Lower lobe of right lung (tissue), 2 donors: ENCODE measurements at regions not wholly inside any gene's neighbourhood (a gene's known extent, or its start where the extent isn't known, plus 50 kb on each side); places are given as distances from the start of the nearest gene placed in this dataset.

Experiments used
- ATAC-seq, 2 donors: fragments of 200-7000 bp; cut with Tn5 transposase; one replicate each; pipeline ENCODE4 v1.9.1; 2020 to 2022; ENCODE audit warnings: mild to moderate bottlenecking in 2 of 2, moderate library complexity in 2 of 2
- DNase-seq: peaks from one replicate; pipeline ENCODE4 v3.0.0-alpha.2; 2020
- H3K27ac ChIP-seq: fragments of 200-600 bp; one replicate; pipeline ENCODE4 v1.8.0; 2022
- H3K27me3 ChIP-seq: fragments of 200-600 bp; one replicate; pipeline ENCODE4 v1.8.0; 2022; ENCODE audit warnings: low read depth
- H3K36me3 ChIP-seq: fragments of 200-600 bp; one replicate; pipeline ENCODE4 v1.8.0; 2022; ENCODE audit warnings: mild to moderate bottlenecking
- H3K4me1 ChIP-seq: fragments of 200-600 bp; one replicate; pipeline ENCODE4 v1.8.0; 2022
- H3K4me3 ChIP-seq: fragments of 200-600 bp; one replicate; pipeline ENCODE4 v1.8.0; 2022; ENCODE audit warnings: mild to moderate bottlenecking
- H3K9me3 ChIP-seq: fragments of 200-600 bp; one replicate; pipeline ENCODE4 v1.8.0; 2022
- intact Hi-C: fragments of 100-400 bp; cut with DNase I; formaldehyde crosslinking; loops from one replicate; pipeline ENCODE4 v1.11.0; 2022
- TF ChIP-seq, protein P1 (sequence below): fragments of 200-600 bp; IDR thresholded peaks from one replicate; pipeline ENCODE4 v1.8.0; 2022; ENCODE audit warnings: antibody characterized with exemption, mild to moderate bottlenecking
- donor health status: DM: no; HTN: yes; CAD: no; lungs with severe emphysema.

DNA sequence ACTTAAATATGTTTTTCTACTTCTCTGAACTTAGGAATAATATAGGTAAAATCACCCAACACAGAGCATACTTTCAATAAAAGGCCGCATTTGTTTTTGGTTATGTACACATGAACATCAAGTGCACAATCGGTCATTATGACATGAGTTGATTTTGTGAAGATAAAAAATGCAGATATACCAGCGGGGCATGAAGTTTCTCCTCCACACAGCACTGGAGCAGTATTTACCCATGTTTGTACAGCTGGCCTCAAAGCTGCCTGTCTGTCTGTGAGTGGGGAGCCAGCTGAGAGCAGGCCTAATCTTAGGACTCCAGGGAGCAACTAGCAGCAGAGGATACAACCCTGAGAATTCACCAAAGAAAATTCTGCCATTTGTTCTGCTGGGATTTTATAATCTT is 206.5 kb downstream of the TPBG start:
- H3K4me1 ChIP-seq, result no peaks in the 10 kb centered on the region
- DNase-seq, result no peak
- H3K4me3 ChIP-seq, result no peak overlapping the region
- intact Hi-C loops, result no loop called here
- no peaks in the 10 kb centered on the region for H3K27me3 ChIP-seq
- TF ChIP-seq, protein P1, sequence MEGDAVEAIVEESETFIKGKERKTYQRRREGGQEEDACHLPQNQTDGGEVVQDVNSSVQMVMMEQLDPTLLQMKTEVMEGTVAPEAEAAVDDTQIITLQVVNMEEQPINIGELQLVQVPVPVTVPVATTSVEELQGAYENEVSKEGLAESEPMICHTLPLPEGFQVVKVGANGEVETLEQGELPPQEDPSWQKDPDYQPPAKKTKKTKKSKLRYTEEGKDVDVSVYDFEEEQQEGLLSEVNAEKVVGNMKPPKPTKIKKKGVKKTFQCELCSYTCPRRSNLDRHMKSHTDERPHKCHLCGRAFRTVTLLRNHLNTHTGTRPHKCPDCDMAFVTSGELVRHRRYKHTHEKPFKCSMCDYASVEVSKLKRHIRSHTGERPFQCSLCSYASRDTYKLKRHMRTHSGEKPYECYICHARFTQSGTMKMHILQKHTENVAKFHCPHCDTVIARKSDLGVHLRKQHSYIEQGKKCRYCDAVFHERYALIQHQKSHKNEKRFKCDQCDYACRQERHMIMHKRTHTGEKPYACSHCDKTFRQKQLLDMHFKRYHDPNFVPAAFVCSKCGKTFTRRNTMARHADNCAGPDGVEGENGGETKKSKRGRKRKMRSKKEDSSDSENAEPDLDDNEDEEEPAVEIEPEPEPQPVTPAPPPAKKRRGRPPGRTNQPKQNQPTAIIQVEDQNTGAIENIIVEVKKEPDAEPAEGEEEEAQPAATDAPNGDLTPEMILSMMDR, result no peak
- no peak for ATAC-seq
- no peaks in the 10 kb centered on the region for H3K9me3 ChIP-seq
- no peaks in the 10 kb centered on the region for H3K36me3 ChIP-seq
- no peak overlapping the region for H3K27ac ChIP-seq

DNA sequence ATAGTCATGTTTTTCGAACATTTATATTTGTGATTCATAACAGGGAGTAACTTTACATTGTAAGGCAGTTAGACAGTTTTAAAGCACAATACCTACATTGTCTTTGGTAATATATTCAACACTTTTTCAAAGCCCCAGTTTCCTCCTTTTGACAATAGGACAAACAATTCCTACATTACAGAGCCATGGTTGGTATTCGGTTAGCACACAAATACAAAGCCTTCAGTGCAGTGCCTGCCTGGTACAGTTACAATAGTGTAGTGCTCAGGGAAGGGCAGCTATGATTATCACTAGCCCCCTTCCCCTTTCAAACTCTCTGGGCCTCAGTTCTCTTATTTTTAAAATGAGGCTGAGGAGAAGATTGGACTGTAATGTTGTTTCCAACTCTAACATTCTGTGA is 207.8 kb downstream of the TPBG start:
- no peak for DNase-seq
- H3K27ac ChIP-seq, result no peak overlapping the region
- H3K4me1 ChIP-seq, result no peaks in the 10 kb centered on the region
- ATAC-seq, result no peak
- intact Hi-C loops, result no loop called here
- no peak overlapping the region for H3K4me3 ChIP-seq
- H3K36me3 ChIP-seq, result no peaks in the 10 kb centered on the region
- no peaks in the 10 kb centered on the region for H3K27me3 ChIP-seq
- TF ChIP-seq, protein P1, result no peak
- H3K9me3 ChIP-seq, result peaks cover under 1% of the 10 kb centered on the region

DNA sequence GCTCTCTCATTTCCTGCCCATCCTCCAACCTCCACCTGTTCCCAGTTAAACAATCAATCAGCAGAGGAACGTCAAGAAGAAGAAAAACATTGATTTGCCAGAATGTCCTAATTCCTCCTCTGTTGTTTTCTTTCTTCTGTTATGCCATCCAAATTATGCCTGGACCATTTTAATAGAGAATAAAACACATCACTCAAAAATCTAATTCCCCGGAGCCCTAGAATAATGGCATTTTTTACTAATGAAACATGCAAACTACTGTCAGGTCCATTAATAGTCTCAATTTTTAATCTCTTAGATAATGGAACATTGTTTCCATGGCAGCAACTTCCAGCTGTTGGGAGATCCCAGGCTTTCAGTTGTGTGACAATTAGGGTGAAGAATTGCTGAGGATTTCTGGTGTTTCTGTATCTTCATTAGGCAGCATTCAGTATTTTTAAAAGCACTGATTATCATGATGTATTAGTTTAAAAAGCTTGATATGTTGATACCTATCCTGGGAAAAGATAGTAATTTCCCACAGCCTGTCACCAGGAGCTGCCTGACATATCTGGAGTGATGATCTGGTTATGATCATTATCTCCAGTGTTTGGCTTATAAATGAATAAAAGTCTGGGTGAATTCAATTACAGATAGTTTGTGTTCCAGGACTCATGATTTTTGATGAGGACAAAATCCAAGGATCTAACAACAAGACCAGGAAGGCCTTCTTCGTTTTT is 209.8 kb downstream of the TPBG start:
- Histone ChIP-seq H3K36me3 (no peaks in the 10 kb centered on the region), H3K27me3 (no peaks in the 10 kb centered on the region), H3K27ac (no peak overlapping the region), H3K9me3 (peaks cover 10% of the 10 kb centered on the region), H3K4me1 (no peaks in the 10 kb centered on the region), H3K4me3 (no peak overlapping the region)
- DNase-seq (no peak), ATAC-seq (no peak)
- TF ChIP-seq, protein P1, result no peak
- intact Hi-C loops, result no loop called here

DNA sequence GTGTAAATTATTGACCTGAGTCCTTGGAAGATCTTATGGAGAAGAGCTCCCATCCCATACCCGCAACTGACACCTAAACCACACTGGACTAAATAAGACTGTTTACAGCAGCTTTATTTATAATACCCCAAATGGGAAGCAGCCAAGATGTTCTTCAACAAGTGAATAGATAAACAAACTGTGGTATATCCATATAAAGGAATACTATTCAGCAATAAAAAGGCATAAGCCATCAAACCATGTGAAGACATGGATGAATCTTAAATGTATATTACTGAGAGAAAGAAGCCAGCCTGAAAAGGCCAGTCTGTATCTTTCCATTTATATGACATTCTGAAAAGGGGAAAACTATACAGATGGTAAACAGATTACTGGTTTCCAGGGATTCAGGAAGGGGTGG is 212.7 kb downstream of the TPBG start:
- TF ChIP-seq, protein P1, result no peak
- intact Hi-C loops, result no loop called here
- DNase-seq, result no peak

DNA sequence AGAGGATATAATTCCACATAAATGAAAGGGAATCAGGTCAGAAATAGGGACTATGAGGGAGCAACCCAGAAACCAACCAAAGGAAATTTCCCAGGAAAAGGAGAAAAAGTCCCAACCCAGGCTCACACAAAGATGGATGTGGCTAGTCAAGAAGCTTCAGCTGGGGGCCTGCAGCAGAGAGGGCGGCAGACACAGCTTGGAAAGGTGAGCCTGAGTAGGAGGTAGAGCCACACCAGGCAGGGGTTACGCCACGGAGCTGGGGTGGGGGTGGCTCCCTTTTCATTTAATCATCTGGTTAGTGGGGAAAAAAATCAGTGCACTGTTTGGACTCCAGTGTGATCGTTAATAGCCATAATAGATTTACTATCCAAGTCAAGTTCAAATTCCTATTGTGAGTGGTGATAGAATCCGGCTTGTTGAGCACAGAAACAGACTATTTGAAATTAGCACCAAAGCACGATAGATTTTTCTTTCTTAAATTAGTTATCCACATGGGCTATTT is 220.6 kb downstream of the TPBG start:
- ATAC-seq (no peak), DNase-seq (no peak)
- H3K36me3 ChIP-seq, result no peaks in the 10 kb centered on the region
- intact Hi-C loops, result no loop called here
- H3K27me3 ChIP-seq, result no peaks in the 10 kb centered on the region
- H3K4me3 ChIP-seq, result no peak overlapping the region
- H3K9me3 ChIP-seq, result no peaks in the 10 kb centered on the region
- TF ChIP-seq, protein P1, result no peak
- no peak overlapping the region for H3K27ac ChIP-seq
- no peaks in the 10 kb centered on the region for H3K4me1 ChIP-seq

More for the DNA sequence above, 212.7 kb downstream of the TPBG start:
- no peaks in the 10 kb centered on the region for H3K36me3 ChIP-seq
- H3K27ac ChIP-seq, result no peak overlapping the region
- peaks cover 10% of the 10 kb centered on the region for H3K9me3 ChIP-seq
- no peaks in the 10 kb centered on the region for H3K27me3 ChIP-seq
- H3K4me1 ChIP-seq, result no peaks in the 10 kb centered on the region
- ATAC-seq, result no peak
- no peak overlapping the region for H3K4me3 ChIP-seq
